ENCODE measurements at regions not wholly inside any gene's neighbourhood (a gene's known extent, or its start where the extent isn't known, plus 50 kb on each side); places are given as distances from the start of the nearest gene placed in this dataset.

- H3K36me3 Mint-ChIP-seq: no peaks in the 10 kb centered on the region
- POLR2A ChIA-PET: no interaction called here
- H3K4me1 Mint-ChIP-seq: no peaks in the 10 kb centered on the region
- ATAC-seq (no peak), DNase-seq (no peak)
- H3K27me3 Mint-ChIP-seq: peaks cover 0 to 1% (median 0%) of the 10 kb centered on the region in 5 donors
- H3K9me3 Mint-ChIP-seq: peaks cover 0 to 5% (median 0%) of the 10 kb centered on the region in 9 donors
- H3K4me3 Mint-ChIP-seq: no peak overlapping the region
- H3K27ac Mint-ChIP-seq: no peak overlapping the region
Observed at GRCh38 chr3:94513600-94513999, 450.7 kb downstream of the NSUN3 start.

- ATAC-seq (no peak), DNase-seq (no peak)
- POLR2A ChIA-PET: no interaction called here
- Mint-ChIP-seq H3K27ac (no peak overlapping the region), H3K4me1 (no peaks in the 10 kb centered on the region), H3K4me3 (no peak overlapping the region), H3K9me3 (peaks cover 0 to 10% (median 0%) of the 10 kb centered on the region in 9 donors), H3K27me3 (peaks cover 0 to 1% (median 0%) of the 10 kb centered on the region in 5 donors), H3K36me3 (no peaks in the 10 kb centered on the region)
Observed at GRCh38 chr3:94515983-94516382, 453.1 kb downstream of the NSUN3 start.

- DNase-seq (no peak), ATAC-seq (no peak)
- Mint-ChIP-seq H3K27ac (no peak overlapping the region), H3K4me3 (no peak overlapping the region), H3K36me3 (no peaks in the 10 kb centered on the region), H3K4me1 (no peaks in the 10 kb centered on the region), H3K9me3 (peaks cover 0 to 10% (median 0%) of the 10 kb centered on the region in 9 donors), H3K27me3 (no peaks in the 10 kb centered on the region)
- POLR2A ChIA-PET: no interaction called here
Observed at GRCh38 chr3:94520364-94520763, 457.5 kb downstream of the NSUN3 start.

GRCh38 chr3:94522488-94522887, 459.6 kb downstream of the NSUN3 start:
- no peaks in the 10 kb centered on the region for H3K4me1 Mint-ChIP-seq
- H3K27ac Mint-ChIP-seq: no peak overlapping the region

GRCh38 chr3:94524102-94524919, 461.4 kb downstream of the NSUN3 start:
- ATAC-seq (no peak), DNase-seq (no peak)
- Mint-ChIP-seq H3K36me3 (no peaks in the 10 kb centered on the region), H3K4me1 (no peaks in the 10 kb centered on the region), H3K27me3 (no peaks in the 10 kb centered on the region), H3K27ac (no peak overlapping the region), H3K4me3 (no peak overlapping the region), H3K9me3 (peaks cover 0 to 13% (median 2%) of the 10 kb centered on the region in 9 donors)
- POLR2A ChIA-PET: no interaction called here

More at GRCh38 chr3:94522488-94522887, 459.6 kb downstream of the NSUN3 start:
- ATAC-seq (no peak), DNase-seq (no peak)
- Mint-ChIP-seq H3K4me3 (no peak overlapping the region), H3K9me3 (peaks cover 0 to 23% (median 2%) of the 10 kb centered on the region in 9 donors), H3K36me3 (no peaks in the 10 kb centered on the region), H3K27me3 (no peaks in the 10 kb centered on the region)
- POLR2A ChIA-PET: no interaction called here

- H3K36me3 Mint-ChIP-seq: no peaks in the 10 kb centered on the region
- no peak overlapping the region for H3K4me3 Mint-ChIP-seq
- no peak for DNase-seq
- H3K9me3 Mint-ChIP-seq: peaks cover 0 to 13% (median 2%) of the 10 kb centered on the region in 9 donors
- no peaks in the 10 kb centered on the region for H3K4me1 Mint-ChIP-seq
- POLR2A ChIA-PET: no interaction called here
- no peaks in the 10 kb centered on the region for H3K27me3 Mint-ChIP-seq
- ATAC-seq: no peak
- no peak overlapping the region for H3K27ac Mint-ChIP-seq
Observed at GRCh38 chr3:94525043-94525442, 462.2 kb downstream of the NSUN3 start.

- Mint-ChIP-seq H3K36me3 (no peaks in the 10 kb centered on the region), H3K27me3 (no peaks in the 10 kb centered on the region), H3K4me3 (no peak overlapping the region), H3K4me1 (no peaks in the 10 kb centered on the region), H3K27ac (no peak overlapping the region), H3K9me3 (peaks cover 0 to 13% (median 0%) of the 10 kb centered on the region in 9 donors)
- DNase-seq (no peak), ATAC-seq (no peak)
- POLR2A ChIA-PET: no interaction called here
Observed at GRCh38 chr3:94529816-94530215, 467.0 kb downstream of the NSUN3 start.

- H3K4me1 Mint-ChIP-seq: no peaks in the 10 kb centered on the region
Observed at GRCh38 chr3:94532951-94533350, 470.1 kb downstream of the NSUN3 start.

GRCh38 chr3:94539937-94540336, 477.1 kb downstream of the NSUN3 start:
- POLR2A ChIA-PET: no interaction called here
- H3K36me3 Mint-ChIP-seq: no peaks in the 10 kb centered on the region
- peaks cover 0 to 13% (median 4%) of the 10 kb centered on the region in 9 donors for H3K9me3 Mint-ChIP-seq

More at GRCh38 chr3:94532951-94533350, 470.1 kb downstream of the NSUN3 start:
- H3K36me3 Mint-ChIP-seq: no peaks in the 10 kb centered on the region
- ATAC-seq (no peak), DNase-seq (no peak)
- H3K27me3 Mint-ChIP-seq: no peaks in the 10 kb centered on the region
- peaks cover 0 to 9% (median 0%) of the 10 kb centered on the region in 9 donors for H3K9me3 Mint-ChIP-seq
- H3K4me3 Mint-ChIP-seq: no peak overlapping the region
- POLR2A ChIA-PET: no interaction called here
- no peak overlapping the region for H3K27ac Mint-ChIP-seq

GRCh38 chr3:94543161-94543560, 480.3 kb downstream of the NSUN3 start:
- H3K4me3 Mint-ChIP-seq: no peak overlapping the region
- no peaks in the 10 kb centered on the region for H3K27me3 Mint-ChIP-seq
- no peak for ATAC-seq
- H3K36me3 Mint-ChIP-seq: no peaks in the 10 kb centered on the region
- H3K9me3 Mint-ChIP-seq: peaks cover 0 to 17% (median 5%) of the 10 kb centered on the region in 9 donors
- no peak overlapping the region for H3K27ac Mint-ChIP-seq
- no peak for DNase-seq
- POLR2A ChIA-PET: no interaction called here
- no peaks in the 10 kb centered on the region for H3K4me1 Mint-ChIP-seq

More at GRCh38 chr3:94539937-94540336, 477.1 kb downstream of the NSUN3 start:
- no peak overlapping the region for H3K4me3 Mint-ChIP-seq
- DNase-seq (no peak), ATAC-seq (no peak)
- H3K4me1 Mint-ChIP-seq: no peaks in the 10 kb centered on the region
- H3K27me3 Mint-ChIP-seq: no peaks in the 10 kb centered on the region
- H3K27ac Mint-ChIP-seq: no peak overlapping the region

- Mint-ChIP-seq H3K27ac (no peak overlapping the region), H3K4me3 (no peak overlapping the region), H3K9me3 (peaks cover 2 to 20% (median 7%) of the 10 kb centered on the region in 9 donors), H3K27me3 (no peaks in the 10 kb centered on the region), H3K36me3 (no peaks in the 10 kb centered on the region), H3K4me1 (no peaks in the 10 kb centered on the region)
- DNase-seq (no peak), ATAC-seq (no peak)
- POLR2A ChIA-PET: no interaction called here
Observed at GRCh38 chr3:94544131-94544789, 481.4 kb downstream of the NSUN3 start.

GRCh38 chr3:94548581-94549316, 485.9 kb downstream of the NSUN3 start:
- DNase-seq (no peak), ATAC-seq (no peak)
- Mint-ChIP-seq H3K4me3 (no peak overlapping the region), H3K27me3 (no peaks in the 10 kb centered on the region), H3K9me3 (peaks cover 7 to 45% (median 19%) of the 10 kb centered on the region in 9 donors), H3K27ac (no peak overlapping the region), H3K4me1 (no peaks in the 10 kb centered on the region), H3K36me3 (peaks cover 0 to 20% (median 0%) of the 10 kb centered on the region in 3 donors)
- POLR2A ChIA-PET: no interaction called here

GRCh38 chr3:94561094-94561493, 498.2 kb downstream of the NSUN3 start:
- POLR2A ChIA-PET: no interaction called here
- Mint-ChIP-seq H3K9me3 (peaks cover 2 to 16% (median 6%) of the 10 kb centered on the region in 9 donors), H3K27me3 (no peaks in the 10 kb centered on the region), H3K27ac (no peak overlapping the region), H3K4me1 (no peaks in the 10 kb centered on the region), H3K4me3 (no peak overlapping the region), H3K36me3 (no peaks in the 10 kb centered on the region)
- DNase-seq (no peak), ATAC-seq (no peak)
